NCI-H510A (cell line): ENCODE measurements at regions not wholly inside any gene's neighbourhood (a gene's known extent, or its start where the extent isn't known, plus 50 kb on each side); places are given as distances from the start of the nearest gene placed in this dataset.

Experiments used
- DNase-seq: peaks from one replicate; lab custom pipeline; 2025; lab: John Stamatoyannopoulos, UW

DNA sequence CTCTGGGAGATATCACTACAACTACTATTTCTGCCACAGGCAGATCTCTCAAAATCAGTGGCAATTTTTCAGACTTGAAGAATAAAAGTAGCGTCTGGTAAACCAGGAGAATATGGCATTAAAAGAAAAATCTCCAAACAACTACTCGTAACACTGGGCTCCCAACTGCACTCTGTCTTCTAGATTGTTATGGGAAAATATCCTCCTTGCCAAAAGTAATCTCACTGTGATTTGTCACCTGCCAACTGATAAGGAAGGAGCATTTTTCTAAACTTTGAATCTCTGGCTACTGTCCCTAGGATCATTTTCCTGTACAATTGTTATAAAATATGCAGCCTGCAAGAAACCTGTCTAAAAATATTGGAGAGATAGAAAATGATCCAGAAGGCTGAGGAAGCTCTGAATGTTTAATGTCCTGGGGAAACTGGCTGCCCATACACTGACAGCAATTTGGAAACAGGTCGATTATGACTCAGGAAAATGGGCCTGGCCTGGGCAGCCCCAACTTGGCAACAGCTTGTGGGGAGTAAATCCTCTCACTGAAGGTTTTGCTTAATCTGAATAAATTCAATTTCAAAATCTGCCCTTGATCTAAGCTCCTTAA lies 90.5 kb upstream of the DBX1 start:
- no peak for DNase-seq

DNA sequence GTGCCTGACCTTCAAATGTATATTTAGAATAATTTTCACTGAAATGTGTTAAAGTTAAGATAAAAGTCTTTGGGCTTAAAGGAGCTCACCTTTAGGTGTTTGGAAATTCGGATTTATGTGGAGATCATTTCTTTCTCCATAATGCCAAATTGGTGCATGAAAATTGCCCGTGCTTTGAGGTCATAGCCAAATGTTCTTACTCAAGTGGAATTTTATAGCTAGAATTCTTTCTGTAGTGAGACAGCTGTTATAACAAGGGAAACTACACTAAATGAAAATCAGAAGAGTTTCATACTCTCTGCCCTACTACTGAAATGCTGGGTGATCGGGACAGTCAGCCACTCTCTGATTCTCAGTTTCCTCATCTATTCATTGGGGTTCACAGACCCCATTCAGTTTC lies 89.5 kb upstream of the DBX1 start:
- no peak for DNase-seq

DNA sequence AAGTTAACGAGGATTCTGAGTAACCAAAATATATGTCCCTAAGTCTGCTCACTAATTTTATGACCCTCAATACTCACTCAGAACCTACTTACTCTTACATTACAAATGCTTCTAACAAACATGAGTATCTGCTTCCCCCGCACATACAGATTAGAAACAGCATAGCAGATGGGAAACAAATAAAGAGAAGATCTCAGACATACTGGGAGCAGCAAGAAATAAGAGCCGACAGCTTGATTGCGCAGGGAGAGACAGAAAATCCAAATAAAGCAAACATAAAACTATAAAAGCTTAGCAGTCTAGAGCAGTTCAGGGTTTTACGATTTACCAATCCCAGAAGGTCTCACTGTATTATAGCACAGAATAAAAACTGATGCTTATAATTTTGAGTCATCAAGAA lies 89.1 kb upstream of the DBX1 start:
- DNase-seq: no peak

DNA sequence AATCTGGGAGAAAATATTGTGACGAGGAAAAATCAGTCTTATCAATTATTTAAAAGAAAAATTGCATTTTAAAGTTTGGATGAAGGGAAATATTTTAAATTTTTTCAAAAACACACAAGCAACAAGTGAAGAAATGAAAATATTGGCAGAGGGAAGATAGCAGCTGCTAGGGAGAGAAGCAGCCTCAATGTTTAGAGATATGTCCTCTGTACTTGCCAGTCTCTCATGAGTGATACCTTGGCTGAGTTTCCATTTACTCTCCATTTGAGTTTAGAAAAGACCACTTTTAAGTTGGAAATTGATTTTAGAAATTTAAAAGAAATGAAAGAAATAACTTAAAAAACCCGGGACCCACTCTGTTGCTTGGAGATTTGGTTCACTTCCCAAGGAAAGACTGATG lies 88.6 kb upstream of the DBX1 start:
- no peak for DNase-seq

DNA sequence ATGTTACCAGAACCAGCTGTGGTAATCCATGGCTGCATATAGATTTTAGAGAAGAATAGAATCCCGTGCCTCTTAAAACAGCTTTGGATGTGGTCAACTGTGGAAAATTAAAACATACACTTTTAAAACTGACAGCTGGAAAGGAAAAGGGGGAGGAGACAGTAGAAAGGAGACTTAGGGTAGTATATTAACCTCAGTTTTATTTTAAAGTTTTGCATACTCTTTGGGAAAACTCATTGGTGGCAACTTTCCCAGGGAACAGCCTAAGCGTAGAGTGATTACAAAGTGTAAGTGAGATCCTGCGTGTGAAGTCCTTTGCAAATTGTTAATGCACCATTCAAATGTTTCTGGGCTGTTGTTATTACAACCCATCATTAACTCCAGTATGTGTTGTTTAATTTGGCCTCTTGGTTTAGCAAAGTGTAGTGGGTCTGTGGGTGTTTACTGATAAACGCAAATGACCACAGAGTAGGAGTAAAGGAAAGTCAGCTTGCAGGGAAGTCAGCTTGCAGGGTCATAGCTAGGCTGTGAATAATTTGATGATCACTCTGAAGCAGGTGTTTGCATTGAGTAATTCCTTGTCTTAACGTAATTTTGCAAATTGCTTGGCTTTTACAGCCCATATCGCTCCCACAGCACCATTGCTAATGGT lies 88.0 kb upstream of the DBX1 start:
- DNase-seq: no peak

DNA sequence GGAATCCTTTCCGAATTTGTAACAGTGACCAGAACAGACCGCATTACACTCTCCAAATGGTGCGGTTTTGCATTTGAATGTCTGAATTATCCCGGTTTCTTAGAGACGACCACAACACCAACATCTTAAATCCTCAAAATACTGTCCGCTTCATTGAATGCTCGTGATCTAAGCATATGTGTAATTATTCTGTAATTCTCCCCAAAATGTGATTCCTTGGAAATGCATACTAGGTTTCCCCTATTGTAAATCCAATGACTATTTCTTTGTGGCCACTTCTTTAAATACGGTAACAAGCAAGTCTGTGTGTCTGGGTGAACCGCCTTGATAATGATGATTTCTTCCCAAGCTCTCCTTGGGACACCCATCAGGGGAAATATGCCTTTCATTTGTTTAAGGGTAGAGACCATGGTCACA lies 87.3 kb upstream of the DBX1 start:
- DNase-seq: no peak

DNA sequence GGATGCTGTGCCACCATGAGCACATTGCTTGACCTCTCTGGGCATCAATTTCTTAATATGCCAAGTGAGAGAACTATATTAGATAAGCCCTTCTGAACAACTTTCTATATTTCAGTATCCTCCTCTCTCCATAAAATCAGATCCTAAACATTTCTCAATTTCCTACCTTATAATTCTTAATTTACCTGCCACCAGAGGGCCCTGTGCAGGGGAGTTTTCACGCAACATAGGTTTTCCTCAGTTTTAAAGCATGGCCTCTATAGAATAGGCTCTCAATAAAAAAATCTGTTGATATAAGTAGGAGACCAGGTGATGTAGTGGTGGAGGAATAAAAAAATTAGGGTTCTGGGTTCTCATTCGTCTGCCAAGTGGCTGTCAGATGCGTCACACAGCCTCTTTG lies 83.7 kb upstream of the DBX1 start:
- no peak for DNase-seq

DNA sequence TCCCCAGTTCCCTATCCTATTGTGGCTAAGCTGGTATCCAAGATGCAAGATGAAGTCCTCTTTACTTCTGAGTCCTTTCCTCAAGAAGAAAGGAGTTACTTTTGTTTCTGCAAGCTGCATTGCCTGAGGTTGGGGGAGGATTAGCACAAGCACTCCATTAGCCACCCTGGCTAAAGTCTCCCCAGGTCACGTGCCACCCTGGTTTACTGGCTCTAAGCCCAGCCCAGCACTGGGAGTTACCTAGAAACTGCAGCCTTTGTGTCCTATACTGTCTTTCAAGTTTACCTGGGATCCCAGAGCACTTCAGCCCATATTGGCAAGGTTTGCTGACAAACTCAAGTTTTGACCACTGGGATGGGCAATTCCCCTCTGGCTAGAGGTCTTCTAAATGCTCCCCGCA lies 78.4 kb upstream of the DBX1 start:
- DNase-seq: no peak

DNA sequence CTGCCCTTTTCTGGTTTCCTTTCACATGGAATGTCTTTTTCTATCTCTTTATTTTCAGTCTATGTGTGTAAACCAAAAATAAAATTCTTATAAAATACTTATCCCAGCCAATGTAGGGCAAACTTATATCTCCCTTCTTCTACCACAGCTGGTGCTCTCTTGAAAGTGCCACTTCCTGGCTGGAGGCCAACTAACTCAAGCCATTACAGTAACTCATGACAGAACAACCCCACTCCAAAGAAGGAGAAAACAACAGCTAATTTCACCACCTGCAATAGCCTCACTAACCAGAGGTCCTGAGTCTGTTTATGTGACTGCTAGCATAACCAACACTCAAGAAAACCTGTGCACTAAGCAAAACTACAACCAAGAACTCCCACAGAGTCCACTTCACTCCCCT lies 74.9 kb upstream of the DBX1 start:
- DNase-seq: no peak

DNA sequence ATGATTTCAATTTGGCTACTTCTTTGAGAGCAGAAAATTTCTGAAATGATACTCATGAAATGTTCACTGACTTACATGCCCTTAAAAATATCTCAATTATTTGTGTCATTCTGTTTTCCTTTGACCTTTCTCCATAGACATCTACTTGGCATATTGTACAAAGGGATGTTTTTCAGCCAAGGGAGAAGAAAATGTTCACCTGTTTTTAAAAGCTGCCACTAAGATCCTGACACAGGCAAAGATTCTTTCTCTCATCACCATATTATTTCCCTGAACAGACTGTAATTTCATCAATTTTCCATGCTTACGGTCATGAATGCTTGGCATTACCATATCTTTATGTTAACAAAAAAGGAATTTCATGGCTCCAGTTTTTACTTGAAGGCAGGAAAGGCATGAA lies 67.4 kb upstream of the DBX1 start:
- no peak for DNase-seq

DNA sequence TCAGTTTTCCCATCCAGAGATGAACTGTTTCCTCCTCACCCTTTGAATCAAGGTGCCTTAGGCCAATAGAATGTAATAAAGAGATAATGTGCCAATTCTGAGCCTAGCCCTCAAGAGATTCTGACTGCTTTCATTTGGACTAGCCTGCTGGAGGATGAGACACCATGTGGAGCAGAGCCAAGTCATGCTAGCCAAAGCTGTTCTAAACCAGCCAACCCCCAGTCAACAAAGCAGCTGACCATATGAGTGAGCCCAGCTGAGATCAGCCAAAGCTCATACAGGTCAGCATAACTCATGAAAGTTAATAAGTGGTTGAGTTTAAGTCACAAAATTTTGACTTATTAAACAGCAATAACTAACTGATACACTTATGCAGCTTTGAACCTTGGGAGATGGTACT lies 66.7 kb upstream of the DBX1 start:
- DNase-seq: no peak

DNA sequence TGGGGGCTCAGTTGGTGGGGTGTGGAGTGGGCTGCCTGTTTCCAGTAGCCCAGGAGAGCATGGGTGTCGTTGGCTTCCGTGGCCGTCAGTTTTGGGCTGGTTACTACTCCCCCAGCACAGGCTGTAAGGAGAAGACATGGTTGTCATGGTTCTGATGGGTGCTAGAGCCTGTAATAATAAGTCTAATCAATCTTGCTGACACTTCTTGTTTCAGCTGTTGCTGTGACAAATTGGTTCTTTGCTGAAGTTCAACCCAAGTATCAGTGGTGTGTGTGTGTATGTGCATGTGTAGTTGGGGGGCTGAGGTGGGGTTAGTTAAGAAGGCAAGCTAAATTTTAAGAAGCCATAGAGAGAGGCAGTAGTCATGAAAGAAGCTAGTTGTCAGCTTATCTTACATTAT lies 61.3 kb upstream of the DBX1 start:
- DNase-seq: no peak

DNA sequence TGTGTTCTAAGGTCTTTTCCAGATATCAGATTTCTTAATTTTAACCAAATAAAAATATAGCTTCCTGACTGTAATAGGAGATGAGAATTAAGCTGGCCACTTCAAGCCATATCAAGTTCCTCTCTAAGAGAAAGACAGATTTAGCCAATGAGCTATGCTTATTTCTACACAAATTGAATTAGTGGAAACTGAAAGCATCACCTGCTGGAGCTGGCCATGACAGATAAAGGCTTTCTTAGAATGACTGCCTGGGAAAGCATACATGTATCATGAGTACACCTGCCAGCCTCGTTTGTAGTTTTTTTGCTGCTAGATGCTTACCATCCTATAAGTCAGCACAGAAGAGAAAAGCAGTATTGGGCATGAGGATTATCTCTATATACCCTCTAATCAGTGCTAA lies 53.5 kb upstream of the DBX1 start:
- DNase-seq: no peak

DNA sequence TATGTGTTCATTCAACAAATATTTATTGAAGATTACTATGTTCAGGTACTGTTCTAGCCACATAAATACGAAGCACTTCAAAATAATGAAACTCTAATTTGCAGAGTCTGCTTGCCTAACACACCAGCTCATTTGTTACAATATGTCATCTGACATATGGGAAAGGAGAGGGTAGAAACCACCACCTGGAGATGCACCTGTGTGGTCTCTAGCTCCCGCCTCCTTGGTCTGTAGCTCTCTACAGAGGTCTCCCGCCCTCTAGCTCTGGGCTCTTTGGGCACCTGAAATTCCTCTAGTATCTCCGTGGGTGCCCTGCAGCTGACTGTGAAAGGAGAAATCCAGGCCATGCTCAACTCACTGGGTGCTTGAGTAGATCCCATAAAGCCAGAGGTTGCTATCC lies 51.4 kb upstream of the DBX1 start:
- no peak for DNase-seq
